KOPT-K1 (cell line): ENCODE measurements at regions not wholly inside any gene's neighbourhood (a gene's known extent, or its start where the extent isn't known, plus 50 kb on each side); places are given as distances from the start of the nearest gene placed in this dataset.

Source experiments
- H3K27ac ChIP-seq: fragments of 200-600 bp; sonication (generic); 2 replicates; pipeline ENCODE4 v1.5.1; 2016; ENCODE audit warnings: antibody characterized with exemption, mild to moderate bottlenecking, low read depth, low read length; ENCODE audit not compliant: poor library complexity, severe bottlenecking
- H3K36me3 ChIP-seq: fragments of 200-600 bp; sonication (generic); 2 replicates; pipeline ENCODE4 v1.5.1; 2017; ENCODE audit warnings: antibody characterized with exemption, mild to moderate bottlenecking, low read length, moderate library complexity; ENCODE audit not compliant: insufficient read depth
- H3K9me3 ChIP-seq: fragments of 200-600 bp; sonication (generic); 2 replicates; pipeline ENCODE4 v1.5.1; 2017; ENCODE audit warnings: antibody characterized with exemption, low read length, mild to moderate bottlenecking; ENCODE audit not compliant: insufficient read depth, poor library complexity, severe bottlenecking

DNA sequence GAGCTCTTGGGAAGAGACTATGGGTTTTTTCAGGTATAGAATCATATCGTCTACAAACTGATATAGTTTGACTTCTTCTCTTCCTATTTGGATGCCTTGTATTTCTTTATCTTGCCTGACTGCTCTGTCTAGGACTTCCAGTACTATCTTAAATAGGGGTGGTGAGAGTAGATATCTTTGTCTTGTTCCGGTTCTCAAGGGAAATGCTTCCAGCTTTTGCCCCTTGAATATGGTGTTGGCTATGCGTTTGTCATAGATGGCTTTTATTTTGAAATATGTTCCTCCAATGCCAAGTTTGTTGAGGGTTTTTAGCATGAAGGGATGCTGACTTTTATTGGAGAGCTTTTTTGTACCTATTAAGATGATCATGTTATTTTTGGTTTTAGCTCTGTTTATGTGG, 170.3 kb downstream of the PTGER3 start:
- no peaks in the 10 kb centered on the region for H3K9me3 ChIP-seq
- H3K27ac ChIP-seq: no peak overlapping the region
- H3K36me3 ChIP-seq: no peaks in the 10 kb centered on the region

DNA sequence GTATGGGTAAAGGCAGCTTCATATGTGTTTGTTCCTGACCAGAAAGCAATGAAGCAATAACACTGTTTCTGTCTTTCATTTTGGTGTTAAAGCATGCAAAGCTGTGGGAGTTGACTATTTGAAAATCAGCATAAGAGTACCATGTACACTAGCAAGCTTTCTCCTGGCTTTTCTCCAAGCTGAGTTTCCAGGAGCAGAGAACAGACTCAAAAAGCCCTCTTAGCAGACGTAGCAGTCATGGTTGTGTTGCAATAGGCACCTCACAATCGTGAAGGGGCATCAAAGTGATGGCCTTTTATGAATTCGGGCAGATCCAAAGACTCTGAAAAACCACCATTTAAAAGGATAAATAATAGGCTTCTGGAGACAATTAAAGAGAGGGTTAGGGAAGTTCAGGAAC, 159.7 kb downstream of the PTGER3 start:
- H3K36me3 ChIP-seq: no peaks in the 10 kb centered on the region
- H3K9me3 ChIP-seq: no peaks in the 10 kb centered on the region
- H3K27ac ChIP-seq: no peak overlapping the region

DNA sequence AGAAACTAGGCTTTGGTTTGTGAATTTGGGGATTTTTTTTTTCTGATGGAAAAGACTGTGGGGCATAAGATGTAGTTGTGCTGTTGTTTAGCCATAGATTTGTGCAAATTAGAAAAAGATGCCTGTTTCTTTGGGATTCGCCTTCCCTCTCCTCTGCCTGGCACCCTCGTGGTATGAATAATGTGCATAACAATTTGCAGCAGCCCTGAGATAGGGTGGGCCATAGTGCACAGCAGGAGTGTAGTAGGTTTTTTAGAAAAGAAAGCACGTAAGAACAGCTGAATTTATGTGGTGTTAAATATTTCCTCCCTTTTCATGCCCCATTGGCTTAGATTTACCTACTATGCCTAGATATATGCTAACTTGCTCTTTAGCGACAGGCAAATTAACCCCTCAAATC, 158.9 kb downstream of the PTGER3 start:
- H3K36me3 ChIP-seq: no peaks in the 10 kb centered on the region
- H3K9me3 ChIP-seq: no peaks in the 10 kb centered on the region

DNA sequence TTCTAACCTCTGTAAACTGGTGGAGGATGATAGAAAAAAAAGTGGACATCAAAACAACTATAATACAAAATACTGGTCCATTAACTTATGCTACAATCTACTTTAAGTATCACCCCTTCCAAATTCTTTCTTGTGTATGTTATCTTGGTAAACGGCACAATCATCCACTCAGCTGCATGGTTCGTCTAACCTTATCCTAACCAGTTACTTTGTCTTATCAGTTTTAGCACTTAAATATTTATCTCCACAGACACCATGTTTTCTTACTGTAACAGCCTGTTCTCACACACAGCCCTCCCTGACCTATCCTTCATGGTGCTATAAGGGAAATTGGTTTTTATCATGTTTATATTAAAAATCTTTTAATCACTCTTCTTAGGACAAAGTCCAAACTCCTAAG, 157.2 kb downstream of the PTGER3 start:
- no peaks in the 10 kb centered on the region for H3K36me3 ChIP-seq
- no peaks in the 10 kb centered on the region for H3K9me3 ChIP-seq
- H3K27ac ChIP-seq: no peak overlapping the region

More for the DNA sequence above, 158.9 kb downstream of the PTGER3 start:
- H3K27ac ChIP-seq: no peak overlapping the region

DNA sequence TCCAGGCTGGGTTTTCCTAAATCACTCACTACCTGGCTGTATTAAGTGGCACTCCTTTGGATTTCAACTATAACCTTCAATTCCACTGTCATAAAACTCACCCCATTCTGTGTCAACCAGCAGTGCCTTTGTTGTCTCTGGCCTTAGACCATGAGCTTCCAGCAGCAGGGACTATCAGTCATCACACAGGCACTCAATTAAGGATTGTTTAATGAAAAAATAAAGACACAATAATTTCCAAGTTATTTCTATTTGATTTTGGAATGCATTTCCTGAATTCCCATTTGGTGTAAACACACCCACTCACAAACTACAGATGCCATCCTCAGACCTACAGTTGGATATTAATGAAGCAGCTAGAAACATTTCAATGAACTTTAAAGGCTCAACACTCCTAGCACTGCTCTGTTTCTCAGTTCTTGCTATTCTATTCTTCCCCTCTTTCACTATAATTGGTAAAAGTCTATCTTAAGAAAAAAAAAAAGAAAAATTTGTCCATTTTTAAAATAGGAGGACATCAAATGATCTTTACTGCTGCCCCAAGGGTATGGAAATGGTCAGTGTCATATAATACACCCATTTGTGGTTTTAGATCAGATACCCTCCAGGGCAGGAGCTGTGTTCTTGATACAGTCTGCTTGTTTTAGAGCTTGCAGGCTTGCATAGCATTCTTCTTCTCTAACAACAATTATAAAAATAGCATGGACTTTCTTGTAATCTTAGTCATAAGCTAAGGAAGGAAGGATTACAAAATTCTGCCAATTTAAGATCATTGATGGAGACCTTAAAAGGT, 156.4 kb downstream of the PTGER3 start:
- Histone ChIP-seq H3K36me3 (no peaks in the 10 kb centered on the region), H3K27ac (no peak overlapping the region), H3K9me3 (no peaks in the 10 kb centered on the region)

DNA sequence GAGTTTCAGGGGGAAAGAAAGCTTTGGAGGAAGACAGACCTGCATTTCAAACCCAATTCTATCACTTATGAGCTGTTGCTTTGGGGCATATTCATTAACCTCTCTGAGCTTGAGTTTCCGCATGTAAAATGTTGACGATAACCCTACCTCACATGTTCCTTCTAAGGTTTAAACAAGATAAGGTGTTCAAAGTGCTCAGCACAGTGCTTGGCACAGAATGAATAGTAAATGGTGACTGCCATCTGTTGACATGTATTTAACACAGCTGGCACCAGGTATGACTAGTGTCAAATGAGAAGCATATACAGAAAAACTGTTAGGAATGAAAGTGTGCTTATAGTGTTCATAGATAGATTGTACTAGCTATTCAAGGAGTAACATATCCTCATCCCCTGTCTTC, 155.5 kb downstream of the PTGER3 start:
- Histone ChIP-seq H3K27ac (no peak overlapping the region), H3K9me3 (no peaks in the 10 kb centered on the region)

DNA sequence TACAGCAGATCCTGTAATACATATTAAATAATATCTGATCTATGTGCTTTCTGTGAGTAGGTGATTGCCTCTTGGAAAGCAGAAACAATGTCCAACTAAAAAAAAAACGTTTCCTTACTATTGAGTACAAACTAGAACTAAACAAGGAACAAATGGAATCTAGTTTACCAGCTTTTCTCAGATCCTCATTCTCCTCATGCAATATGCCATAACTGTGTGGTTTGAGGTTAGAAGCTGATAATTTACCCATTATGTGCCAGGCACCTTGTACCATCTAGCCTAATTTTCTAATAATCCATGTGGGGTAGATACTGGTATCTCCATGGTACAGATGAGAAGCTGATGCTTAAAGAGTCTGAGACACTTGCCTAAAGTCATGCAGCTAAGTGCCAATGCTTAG, 154.7 kb downstream of the PTGER3 start:
- Histone ChIP-seq H3K36me3 (no peaks in the 10 kb centered on the region), H3K27ac (no peak overlapping the region), H3K9me3 (no peaks in the 10 kb centered on the region)

More for the DNA sequence above, 155.5 kb downstream of the PTGER3 start:
- no peaks in the 10 kb centered on the region for H3K36me3 ChIP-seq

DNA sequence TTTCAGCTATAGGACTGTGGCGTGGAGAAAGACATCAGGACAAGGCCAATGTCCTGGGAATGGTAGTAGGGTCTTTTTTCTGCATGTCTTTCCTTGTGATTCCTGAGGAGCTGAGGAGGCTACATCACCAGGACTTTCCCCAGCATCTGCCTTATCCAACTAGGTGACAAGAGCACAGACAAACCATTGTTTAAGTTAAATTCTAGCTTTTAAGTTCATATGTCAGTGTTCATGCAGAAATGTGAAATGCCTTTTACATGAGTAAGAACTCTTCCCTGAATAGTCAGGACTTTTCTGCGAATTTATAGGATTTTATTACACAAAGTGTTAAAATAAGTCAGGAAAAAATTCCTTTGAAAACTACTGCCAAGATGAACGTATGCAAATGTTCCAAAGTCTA, 154.2 kb downstream of the PTGER3 start:
- no peak overlapping the region for H3K27ac ChIP-seq

DNA sequence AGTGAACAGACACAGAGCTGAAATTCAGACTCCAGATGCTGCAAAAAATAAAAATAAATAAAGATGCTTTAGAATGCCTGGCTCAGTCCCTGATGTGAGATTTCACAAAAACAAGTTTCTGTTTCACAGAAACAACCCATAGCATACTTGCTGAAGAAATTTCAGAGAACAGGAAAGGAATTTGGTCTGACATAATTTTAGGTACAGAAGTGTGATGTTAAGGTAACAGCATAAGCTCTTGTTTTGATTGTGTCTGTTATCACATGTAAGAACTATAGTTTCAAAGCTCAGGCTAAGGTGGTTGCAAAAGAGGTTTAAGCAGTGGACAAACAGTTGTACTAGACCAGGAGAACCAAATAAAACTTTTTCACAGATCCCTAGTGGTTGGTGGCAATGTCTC, 152.1 kb downstream of the PTGER3 start:
- H3K27ac ChIP-seq: no peak overlapping the region
- H3K9me3 ChIP-seq: no peaks in the 10 kb centered on the region
- no peaks in the 10 kb centered on the region for H3K36me3 ChIP-seq

More for the DNA sequence above, 154.2 kb downstream of the PTGER3 start:
- H3K9me3 ChIP-seq: no peaks in the 10 kb centered on the region
- no peaks in the 10 kb centered on the region for H3K36me3 ChIP-seq

DNA sequence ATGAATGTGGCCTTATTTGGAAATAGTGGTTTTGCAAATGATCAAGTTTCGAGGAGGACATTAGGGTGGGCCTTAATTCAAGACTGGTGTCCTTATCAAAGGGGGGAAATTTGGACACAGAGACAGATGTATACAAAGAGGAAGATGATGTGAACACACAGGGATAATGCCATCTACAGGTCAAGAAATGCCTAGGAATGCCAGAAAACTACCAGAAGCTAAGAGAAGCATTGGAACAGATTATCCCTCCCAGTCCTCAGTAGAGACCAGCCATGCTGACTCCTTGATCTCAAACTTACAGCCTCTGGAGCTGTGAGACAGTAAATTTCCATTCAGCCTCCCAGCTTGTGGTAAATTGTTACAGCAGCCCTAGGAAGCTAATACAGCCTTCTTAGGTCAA, 151.4 kb downstream of the PTGER3 start:
- no peaks in the 10 kb centered on the region for H3K9me3 ChIP-seq
- no peak overlapping the region for H3K27ac ChIP-seq
- no peaks in the 10 kb centered on the region for H3K36me3 ChIP-seq

DNA sequence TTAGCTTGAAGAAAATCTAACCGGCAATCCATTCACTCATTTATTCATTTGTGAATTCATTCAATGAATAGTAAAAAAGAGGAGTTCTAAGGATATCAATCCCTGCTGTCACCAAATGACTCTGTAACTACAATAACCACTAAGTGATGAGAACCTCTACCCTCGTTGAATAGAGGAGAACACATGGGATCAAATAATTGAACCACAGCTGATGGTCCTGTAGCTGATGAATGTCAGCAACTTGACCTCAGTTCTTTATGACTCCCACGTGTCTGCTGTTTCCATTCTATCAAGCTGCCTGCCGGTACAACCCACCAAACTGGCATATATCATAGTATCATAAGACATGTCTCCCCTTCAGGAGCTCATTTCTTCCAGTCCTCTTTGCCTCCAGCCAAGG, 150.3 kb downstream of the PTGER3 start:
- Histone ChIP-seq H3K36me3 (no peaks in the 10 kb centered on the region), H3K9me3 (no peaks in the 10 kb centered on the region)

DNA sequence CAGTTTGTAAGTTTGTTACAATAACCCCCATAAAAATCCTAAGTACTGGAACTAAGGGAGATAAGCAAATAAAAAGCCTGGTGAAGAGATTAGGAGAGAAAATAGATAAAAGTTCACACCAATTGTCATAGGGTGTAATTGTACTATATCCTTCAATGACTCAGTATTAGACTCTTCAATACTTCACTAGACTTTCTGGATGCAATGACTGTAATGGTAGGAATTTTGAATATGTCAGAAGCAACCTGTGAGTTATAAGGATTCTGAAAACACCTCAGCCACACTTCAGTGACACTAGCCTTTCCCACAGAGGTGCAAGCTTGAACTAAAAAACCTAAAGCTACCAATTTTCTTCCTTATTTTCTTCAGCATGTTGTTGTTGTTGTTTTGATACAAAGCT, 147.9 kb downstream of the PTGER3 start:
- Histone ChIP-seq H3K9me3 (no peaks in the 10 kb centered on the region), H3K36me3 (no peaks in the 10 kb centered on the region), H3K27ac (no peak overlapping the region)

More for the DNA sequence above, 150.3 kb downstream of the PTGER3 start:
- H3K27ac ChIP-seq: no peak overlapping the region

DNA sequence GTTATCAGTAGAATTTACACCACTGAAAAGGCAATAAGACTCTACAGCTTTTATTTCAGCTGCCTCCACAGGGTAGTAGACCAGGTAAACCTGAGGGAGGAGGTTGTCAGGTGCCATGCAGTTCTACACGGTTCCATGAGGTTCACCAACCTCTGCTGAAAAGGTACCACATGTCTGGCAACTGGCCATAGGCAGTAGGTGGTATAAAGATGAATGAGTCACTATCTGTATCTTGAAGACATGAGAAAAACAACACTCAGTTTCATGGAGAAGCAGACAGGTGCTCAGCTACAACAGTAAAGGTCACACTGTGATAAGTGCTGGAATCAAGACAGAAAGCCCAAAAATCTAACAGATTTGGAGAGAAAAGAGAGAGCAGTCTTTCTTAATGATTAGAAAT, 145.4 kb downstream of the PTGER3 start:
- no peaks in the 10 kb centered on the region for H3K9me3 ChIP-seq
- no peak overlapping the region for H3K27ac ChIP-seq
- H3K36me3 ChIP-seq: no peaks in the 10 kb centered on the region

DNA sequence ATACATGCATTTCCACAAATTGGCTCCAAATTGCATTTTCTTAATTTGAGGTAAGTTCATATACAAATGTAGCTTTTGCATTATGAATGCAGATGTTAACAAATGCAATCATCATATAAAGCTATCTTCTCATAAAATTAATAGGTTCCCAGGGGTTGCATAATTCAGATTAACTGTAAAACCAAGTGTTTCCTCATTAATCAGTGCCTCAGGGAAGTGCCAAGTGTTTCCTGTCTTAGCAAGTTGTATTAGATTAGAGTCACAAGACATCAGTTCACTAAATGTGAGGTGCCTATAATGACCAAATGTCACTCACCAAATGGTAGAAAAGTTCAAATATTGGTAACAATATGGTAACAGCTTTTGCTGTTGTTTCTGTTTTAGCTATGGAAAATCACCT, 140.8 kb downstream of the PTGER3 start:
- H3K36me3 ChIP-seq: no peaks in the 10 kb centered on the region
- H3K9me3 ChIP-seq: peaks cover under 1% of the 10 kb centered on the region
- H3K27ac ChIP-seq: no peak overlapping the region

DNA sequence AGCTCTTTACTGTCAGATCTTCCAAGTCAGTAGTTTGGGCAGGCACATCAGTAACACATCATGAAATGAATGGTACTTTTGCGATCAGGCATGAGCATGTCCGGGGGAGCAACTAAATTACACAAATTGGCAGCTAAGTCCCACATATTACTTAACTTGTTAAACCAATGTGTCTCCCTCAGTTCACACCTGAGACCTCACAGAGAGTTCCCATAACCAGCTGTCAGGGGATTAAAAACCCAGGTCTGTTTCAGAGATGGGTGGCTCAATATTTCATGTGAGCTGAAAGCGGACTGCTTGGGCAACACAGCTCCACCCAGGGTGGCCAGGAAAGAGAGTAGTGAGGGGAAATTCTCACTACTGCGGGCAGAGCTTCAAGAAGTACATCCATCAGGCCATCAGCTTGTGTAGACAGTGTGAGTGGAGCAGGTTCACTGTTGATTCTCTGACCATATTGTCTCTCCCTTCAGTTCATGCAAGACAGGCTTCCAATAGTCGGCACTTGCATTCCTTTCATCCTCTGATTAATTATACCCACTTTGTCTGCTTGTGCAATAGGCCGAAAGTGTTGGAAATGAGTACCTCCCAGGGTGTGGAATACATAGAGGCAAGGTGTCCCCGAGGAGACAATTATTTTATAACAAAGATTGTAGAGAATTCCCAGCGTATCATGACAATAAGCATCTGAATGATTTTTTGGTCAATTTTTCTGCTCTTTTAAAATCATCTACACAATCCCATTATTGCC, 139.9 kb downstream of the PTGER3 start:
- peaks cover 5% of the 10 kb centered on the region for H3K9me3 ChIP-seq
- no peaks in the 10 kb centered on the region for H3K36me3 ChIP-seq
- H3K27ac ChIP-seq: no peak overlapping the region
